ENCODE measurements at regions not wholly inside any gene's neighbourhood (a gene's known extent, or its start where the extent isn't known, plus 50 kb on each side); places are given as distances from the start of the nearest gene placed in this dataset.

DNA sequence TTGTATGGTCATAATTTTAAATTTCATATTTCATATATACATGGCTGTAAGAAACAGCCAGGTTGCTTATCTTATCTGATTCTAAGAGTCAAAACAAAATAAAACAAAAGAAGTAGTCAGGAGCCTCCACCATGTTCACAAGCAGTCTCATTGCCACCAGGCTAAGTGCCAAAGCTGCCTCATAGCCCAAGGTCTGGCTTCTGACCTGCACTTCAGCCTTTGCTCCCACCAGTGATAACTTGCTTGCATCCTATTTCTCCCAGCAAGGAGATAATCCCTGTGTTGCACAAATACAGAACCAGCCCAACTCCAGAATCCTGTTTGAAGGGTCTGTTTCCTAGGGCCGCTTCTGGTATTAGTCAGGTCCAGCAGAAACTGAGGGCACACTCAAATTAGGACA, 53.9 kb upstream of the TSKU start:
- TF ChIP-seq, protein P1, sequence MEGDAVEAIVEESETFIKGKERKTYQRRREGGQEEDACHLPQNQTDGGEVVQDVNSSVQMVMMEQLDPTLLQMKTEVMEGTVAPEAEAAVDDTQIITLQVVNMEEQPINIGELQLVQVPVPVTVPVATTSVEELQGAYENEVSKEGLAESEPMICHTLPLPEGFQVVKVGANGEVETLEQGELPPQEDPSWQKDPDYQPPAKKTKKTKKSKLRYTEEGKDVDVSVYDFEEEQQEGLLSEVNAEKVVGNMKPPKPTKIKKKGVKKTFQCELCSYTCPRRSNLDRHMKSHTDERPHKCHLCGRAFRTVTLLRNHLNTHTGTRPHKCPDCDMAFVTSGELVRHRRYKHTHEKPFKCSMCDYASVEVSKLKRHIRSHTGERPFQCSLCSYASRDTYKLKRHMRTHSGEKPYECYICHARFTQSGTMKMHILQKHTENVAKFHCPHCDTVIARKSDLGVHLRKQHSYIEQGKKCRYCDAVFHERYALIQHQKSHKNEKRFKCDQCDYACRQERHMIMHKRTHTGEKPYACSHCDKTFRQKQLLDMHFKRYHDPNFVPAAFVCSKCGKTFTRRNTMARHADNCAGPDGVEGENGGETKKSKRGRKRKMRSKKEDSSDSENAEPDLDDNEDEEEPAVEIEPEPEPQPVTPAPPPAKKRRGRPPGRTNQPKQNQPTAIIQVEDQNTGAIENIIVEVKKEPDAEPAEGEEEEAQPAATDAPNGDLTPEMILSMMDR (IDR thresholded peaks at IDR 0.05), result no peak
- TF ChIP-seq ZFX (IDR thresholded peaks at IDR 0.05; ENCODE audit: borderline replicate concordance), result no peak
